GM18870 (cell line): ENCODE measurements at regions not wholly inside any gene's neighbourhood (a gene's known extent, or its start where the extent isn't known, plus 50 kb on each side); places are given as distances from the start of the nearest gene placed in this dataset.
A peak's percentile ranks its signal among the peaks of the same experiment; 100 is the strongest.

Experiments
- ATAC-seq: cut with Tn5 transposase; IDR thresholded peaks from one replicate; pipeline ENCODE4 v1.9.1; 2021; ENCODE audit warnings: moderate library complexity; ENCODE audit not compliant: unreplicated experiment

- no peak for ATAC-seq
These were observed 52.3 kb upstream of the ABCC9 start for GRCh38 chr12:21993438-21993981.

GRCh38 chr12:21992823-21993222, 51.6 kb upstream of the ABCC9 start:
- peak; percentile 98 for ATAC-seq

GRCh38 chr12:21991526-21991925, 50.3 kb upstream of the ABCC9 start:
- no peak for ATAC-seq
